IPS-11a (cell line): ENCODE measurements at regions not wholly inside any gene's neighbourhood (a gene's known extent, or its start where the extent isn't known, plus 50 kb on each side); places are given as distances from the start of the nearest gene placed in this dataset.

Experiments
- H3K4me3 ChIP-seq: one replicate; pipeline ENCODE4 v1.5.1; 2013; ENCODE audit warnings: low read depth, low read length, control low read depth

- H3K4me3 ChIP-seq: no peak overlapping the region
Measured at GRCh38 chr5:3201121-3201520, 394.5 kb upstream of the IRX1 start.

- H3K4me3 ChIP-seq: no peak overlapping the region
Measured at GRCh38 chr5:3199962-3200755, 395.5 kb upstream of the IRX1 start.

GRCh38 chr5:3198074-3198449 lies 397.6 kb upstream of the IRX1 start:
- H3K4me3 ChIP-seq: peak overlapping the region; percentile 9

GRCh38 chr5:3197304-3198073 lies 398.1 kb upstream of the IRX1 start:
- peak overlapping the region; percentile 9 for H3K4me3 ChIP-seq

- no peak overlapping the region for H3K4me3 ChIP-seq
Measured at GRCh38 chr5:3195994-3196393, 399.6 kb upstream of the IRX1 start.

GRCh38 chr5:3194684-3195083 lies 400.9 kb upstream of the IRX1 start:
- H3K4me3 ChIP-seq: no peak overlapping the region

GRCh38 chr5:3194271-3194670 lies 401.4 kb upstream of the IRX1 start:
- H3K4me3 ChIP-seq: no peak overlapping the region

- no peak overlapping the region for H3K4me3 ChIP-seq
Measured at GRCh38 chr5:3191585-3191984, 404.0 kb upstream of the IRX1 start.

GRCh38 chr5:3190930-3191329 lies 404.7 kb upstream of the IRX1 start:
- no peak overlapping the region for H3K4me3 ChIP-seq

GRCh38 chr5:3190433-3190832 lies 405.2 kb upstream of the IRX1 start:
- no peak overlapping the region for H3K4me3 ChIP-seq

GRCh38 chr5:3187771-3188425 lies 407.7 kb upstream of the IRX1 start:
- no peak overlapping the region for H3K4me3 ChIP-seq

GRCh38 chr5:3186736-3187405 lies 408.8 kb upstream of the IRX1 start:
- no peak overlapping the region for H3K4me3 ChIP-seq

- no peak overlapping the region for H3K4me3 ChIP-seq
Measured at GRCh38 chr5:3186156-3186555, 409.5 kb upstream of the IRX1 start.

GRCh38 chr5:3185488-3185887 lies 410.1 kb upstream of the IRX1 start:
- no peak overlapping the region for H3K4me3 ChIP-seq

- no peak overlapping the region for H3K4me3 ChIP-seq
Measured at GRCh38 chr5:3182133-3182876, 413.3 kb upstream of the IRX1 start.

GRCh38 chr5:3181671-3182070 lies 414.0 kb upstream of the IRX1 start:
- H3K4me3 ChIP-seq: no peak overlapping the region

GRCh38 chr5:3180636-3181035 lies 415.0 kb upstream of the IRX1 start:
- H3K4me3 ChIP-seq: no peak overlapping the region

GRCh38 chr5:3179220-3179619 lies 416.4 kb upstream of the IRX1 start:
- no peak overlapping the region for H3K4me3 ChIP-seq

GRCh38 chr5:3177338-3177737 lies 418.3 kb upstream of the IRX1 start:
- no peak overlapping the region for H3K4me3 ChIP-seq

GRCh38 chr5:3175416-3175815 lies 420.2 kb upstream of the IRX1 start:
- no peak overlapping the region for H3K4me3 ChIP-seq

GRCh38 chr5:3167473-3167872 lies 416.0 kb upstream of the IRX2 start:
- no peak overlapping the region for H3K4me3 ChIP-seq
